ENCODE measurements at regions not wholly inside any gene's neighbourhood (a gene's known extent, or its start where the extent isn't known, plus 50 kb on each side); places are given as distances from the start of the nearest gene placed in this dataset.

DNA sequence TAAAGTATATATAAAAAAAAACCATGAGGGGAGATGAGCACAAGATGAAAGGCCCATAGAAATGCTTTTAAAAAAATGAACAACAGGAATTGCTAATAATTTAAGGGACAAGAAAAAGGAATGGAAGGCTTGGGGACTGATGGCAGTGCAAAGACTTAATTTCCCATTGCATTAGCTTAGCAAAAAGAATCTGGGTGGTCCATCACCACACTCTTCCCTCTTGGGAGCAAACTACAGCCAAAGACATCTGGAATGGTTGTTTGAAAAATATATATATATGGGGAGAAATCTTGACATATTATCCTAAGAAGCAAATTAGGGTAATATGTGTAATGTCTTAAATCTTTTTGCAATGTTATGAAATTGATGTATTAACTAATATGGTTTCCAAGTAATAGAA, 727.1 kb downstream of the METTL15 start:
- POLR2A ChIA-PET = no interaction called here
- no peaks in the 10 kb centered on the region for H3K36me3 ChIP-seq (ENCODE audit: control insufficient read depth, insufficient read depth, low read length)
- Mint-ChIP-seq H3K36me3 (ENCODE audit: insufficient read depth, unreplicated experiment) (peaks cover 9% of the 10 kb centered on the region), H3K27ac (ENCODE audit: unreplicated experiment) (no peak overlapping the region), H3K9me3 (ENCODE audit: unreplicated experiment) (peaks cover 16% of the 10 kb centered on the region), H3K27me3 (ENCODE audit: insufficient read depth, unreplicated experiment) (no peaks in the 10 kb centered on the region), H3K4me3 (ENCODE audit: unreplicated experiment) (no peak overlapping the region), H3K4me1 (ENCODE audit: low read depth, unreplicated experiment) (peaks cover 23% of the 10 kb centered on the region)
- no peaks in the 10 kb centered on the region for H3K27me3 ChIP-seq (replicated peaks; ENCODE audit: control insufficient read depth, insufficient read depth, low read length)
- CTCF ChIA-PET = no interaction called here
- intact Hi-C loops (cut with micrococcal nuclease; ENCODE audit: unreplicated experiment) = loop anchor here (5.0 kb wide), 1 partner anchor 78 kb away; no protein-coding TSS in a partner anchor
- DNase-seq = no peak
- no peak overlapping the region for H3K4me3 ChIP-seq (ENCODE audit: low read depth, low read length)
- H3K4me1 ChIP-seq = peaks cover 35% of the 10 kb centered on the region
- H3K9me3 ChIP-seq = peaks cover 4% of the 10 kb centered on the region; the same call in 1 of the 2 replicates
- no TSS peak for BruUV-seq (replicated peaks)
- TF ChIP-seq, protein P1, sequence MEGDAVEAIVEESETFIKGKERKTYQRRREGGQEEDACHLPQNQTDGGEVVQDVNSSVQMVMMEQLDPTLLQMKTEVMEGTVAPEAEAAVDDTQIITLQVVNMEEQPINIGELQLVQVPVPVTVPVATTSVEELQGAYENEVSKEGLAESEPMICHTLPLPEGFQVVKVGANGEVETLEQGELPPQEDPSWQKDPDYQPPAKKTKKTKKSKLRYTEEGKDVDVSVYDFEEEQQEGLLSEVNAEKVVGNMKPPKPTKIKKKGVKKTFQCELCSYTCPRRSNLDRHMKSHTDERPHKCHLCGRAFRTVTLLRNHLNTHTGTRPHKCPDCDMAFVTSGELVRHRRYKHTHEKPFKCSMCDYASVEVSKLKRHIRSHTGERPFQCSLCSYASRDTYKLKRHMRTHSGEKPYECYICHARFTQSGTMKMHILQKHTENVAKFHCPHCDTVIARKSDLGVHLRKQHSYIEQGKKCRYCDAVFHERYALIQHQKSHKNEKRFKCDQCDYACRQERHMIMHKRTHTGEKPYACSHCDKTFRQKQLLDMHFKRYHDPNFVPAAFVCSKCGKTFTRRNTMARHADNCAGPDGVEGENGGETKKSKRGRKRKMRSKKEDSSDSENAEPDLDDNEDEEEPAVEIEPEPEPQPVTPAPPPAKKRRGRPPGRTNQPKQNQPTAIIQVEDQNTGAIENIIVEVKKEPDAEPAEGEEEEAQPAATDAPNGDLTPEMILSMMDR (IDR thresholded peaks at IDR 0.05; ENCODE audit: insufficient read depth in 1 of 2, low read depth in 1 of 2, low read length in 1 of 2, severe bottlenecking in 1 of 2, unreplicated experiment in 1 of 2) = no peak

DNA sequence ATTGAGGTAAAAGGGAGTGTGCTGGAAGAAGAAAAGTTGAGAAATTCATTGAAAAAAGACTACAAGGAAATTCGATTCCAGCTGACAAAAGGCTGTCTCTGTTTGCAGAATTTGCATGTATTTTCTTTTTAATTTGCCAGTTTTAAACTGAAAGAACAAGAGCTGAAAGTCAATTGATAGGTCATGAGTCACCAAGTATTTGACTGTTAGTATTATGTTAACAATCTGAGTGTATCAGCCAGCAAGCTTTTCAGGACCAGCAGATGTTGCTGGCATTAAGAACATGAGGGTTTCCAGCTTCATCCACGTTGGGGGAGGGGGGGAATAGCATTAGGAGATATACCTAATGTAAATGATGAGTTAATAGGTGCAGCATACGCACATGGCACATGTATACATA, 726.7 kb downstream of the METTL15 start:
- TF ChIP-seq, protein P1 (IDR thresholded peaks at IDR 0.05; ENCODE audit: insufficient read depth in 1 of 2, low read depth in 1 of 2, low read length in 1 of 2, severe bottlenecking in 1 of 2, unreplicated experiment in 1 of 2) = no peak
- DNase-seq = no peak
- intact Hi-C loops (cut with micrococcal nuclease; ENCODE audit: unreplicated experiment) = loop anchor here (5.0 kb wide), 1 partner anchor 78 kb away; no protein-coding TSS in a partner anchor
- ChIA-PET POLR2A (no interaction called here), CTCF (no interaction called here)
- Mint-ChIP-seq H3K4me3 (ENCODE audit: unreplicated experiment) (no peak overlapping the region), H3K9me3 (ENCODE audit: unreplicated experiment) (peaks cover 16% of the 10 kb centered on the region), H3K27ac (ENCODE audit: unreplicated experiment) (no peak overlapping the region), H3K4me1 (ENCODE audit: low read depth, unreplicated experiment) (peaks cover 23% of the 10 kb centered on the region), H3K27me3 (ENCODE audit: insufficient read depth, unreplicated experiment) (no peaks in the 10 kb centered on the region), H3K36me3 (ENCODE audit: insufficient read depth, unreplicated experiment) (peaks cover 9% of the 10 kb centered on the region)
- H3K9me3 ChIP-seq = peaks cover 4% of the 10 kb centered on the region; the same call in 1 of the 2 replicates
- no peaks in the 10 kb centered on the region for H3K27me3 ChIP-seq (replicated peaks; ENCODE audit: control insufficient read depth, insufficient read depth, low read length)
- peaks cover 35% of the 10 kb centered on the region for H3K4me1 ChIP-seq
- no TSS peak for BruUV-seq (replicated peaks)
- H3K4me3 ChIP-seq (ENCODE audit: low read depth, low read length) = no peak overlapping the region
- H3K36me3 ChIP-seq (ENCODE audit: control insufficient read depth, insufficient read depth, low read length) = no peaks in the 10 kb centered on the region

DNA sequence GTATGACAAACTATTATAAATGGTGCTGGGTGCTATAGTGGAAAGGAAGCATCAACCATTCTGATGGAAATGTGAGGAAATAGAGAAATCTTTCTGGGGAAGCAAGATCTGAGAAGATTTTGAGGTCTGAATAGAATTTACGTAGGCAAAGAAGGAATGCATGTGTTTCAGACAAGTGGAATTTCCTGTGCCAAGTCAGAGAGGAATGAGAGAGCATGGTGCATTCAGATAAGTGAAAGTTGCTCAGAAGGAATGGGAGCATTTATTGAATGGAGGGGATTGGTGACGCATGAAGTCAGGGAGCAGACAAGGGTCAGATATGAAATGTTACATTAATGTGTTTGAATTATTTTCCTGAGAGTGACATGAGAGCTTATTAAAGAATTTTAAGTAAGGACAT, 725.5 kb downstream of the METTL15 start:
- H3K27me3 Mint-ChIP-seq (ENCODE audit: insufficient read depth, unreplicated experiment) = no peaks in the 10 kb centered on the region
- Histone ChIP-seq H3K4me3 (ENCODE audit: low read depth, low read length) (no peak overlapping the region), H3K27me3 (replicated peaks; ENCODE audit: control insufficient read depth, insufficient read depth, low read length) (no peaks in the 10 kb centered on the region), H3K9me3 (peaks cover 4% of the 10 kb centered on the region; the same call in 1 of the 2 replicates), H3K4me1 (peaks cover 35% of the 10 kb centered on the region), H3K36me3 (ENCODE audit: control insufficient read depth, insufficient read depth, low read length) (no peaks in the 10 kb centered on the region)
- ChIA-PET POLR2A (no interaction called here), CTCF (no interaction called here)
- no TSS peak for BruUV-seq (replicated peaks)
- TF ChIP-seq, protein P1 (IDR thresholded peaks at IDR 0.05; ENCODE audit: insufficient read depth in 1 of 2, low read depth in 1 of 2, low read length in 1 of 2, severe bottlenecking in 1 of 2, unreplicated experiment in 1 of 2) = no peak
- peaks cover 9% of the 10 kb centered on the region for H3K36me3 Mint-ChIP-seq (ENCODE audit: insufficient read depth, unreplicated experiment)
- H3K27ac Mint-ChIP-seq (ENCODE audit: unreplicated experiment) = no peak overlapping the region
- intact Hi-C loops (cut with micrococcal nuclease; ENCODE audit: unreplicated experiment) = no loop called here
- no peak overlapping the region for H3K4me3 Mint-ChIP-seq (ENCODE audit: unreplicated experiment)
- peaks cover 23% of the 10 kb centered on the region for H3K4me1 Mint-ChIP-seq (ENCODE audit: low read depth, unreplicated experiment)
- no peak for DNase-seq
- peaks cover 16% of the 10 kb centered on the region for H3K9me3 Mint-ChIP-seq (ENCODE audit: unreplicated experiment)

Data from Caco-2 (cell line).